GM12891 (cell line): ENCODE measurements at regions not wholly inside any gene's neighbourhood (a gene's known extent, or its start where the extent isn't known, plus 50 kb on each side); places are given as distances from the start of the nearest gene placed in this dataset.

ENCODE experiments used
- DNase-seq: peaks from one replicate; pipeline ENCODE4 v3.0.0; 2011; ENCODE audit warnings: low spot score; ENCODE audit not compliant: insufficient read length
- FAIRE-seq: peaks from 2 replicates; lab custom pipeline; 2011; peaks lifted over from hg19 to GRCh38; lab: Jason Lieb, UNC
- PAX5 ChIP-seq: IDR thresholded peaks from 2 replicates; pipeline ENCODE4 v1.6.1; 2011; ENCODE audit warnings: low read length, moderate library complexity, mild to moderate bottlenecking; ENCODE audit not compliant: insufficient read depth, severe bottlenecking
- POLR2A ChIP-seq: IDR thresholded peaks from 2 replicates; pipeline ENCODE4 v1.6.1; 2011; ENCODE audit warnings: low read depth, low read length, control low read depth
- POLR2AphosphoS5 ChIP-seq: IDR thresholded peaks from 2 replicates; pipeline ENCODE4 v1.6.1; 2011; ENCODE audit warnings: low read depth, low read length, control low read depth
- POU2F2 ChIP-seq: IDR thresholded peaks from 2 replicates; pipeline ENCODE4 v1.6.1; 2011; ENCODE audit warnings: low read depth, mild to moderate bottlenecking, control low read depth, low read length, moderate library complexity
- SPI1 ChIP-seq: IDR thresholded peaks from 2 replicates; pipeline ENCODE4 v1.6.1; 2011; ENCODE audit warnings: low read depth, low read length, control low read depth
- TAF1 ChIP-seq: IDR thresholded peaks from 2 replicates; pipeline ENCODE4 v1.6.1; 2011; ENCODE audit warnings: low read depth, low read length, control low read depth

GRCh38 chr10:37667736-37668135, 189.7 kb downstream of the ZNF248 start:
- DNase-seq (no peak), FAIRE-seq (no peak)
- TF ChIP-seq PAX5 (no peak), TAF1 (no peak), POLR2A (no peak), POU2F2 (no peak), POLR2AphosphoS5 (no peak), SPI1 (no peak)

DNA sequence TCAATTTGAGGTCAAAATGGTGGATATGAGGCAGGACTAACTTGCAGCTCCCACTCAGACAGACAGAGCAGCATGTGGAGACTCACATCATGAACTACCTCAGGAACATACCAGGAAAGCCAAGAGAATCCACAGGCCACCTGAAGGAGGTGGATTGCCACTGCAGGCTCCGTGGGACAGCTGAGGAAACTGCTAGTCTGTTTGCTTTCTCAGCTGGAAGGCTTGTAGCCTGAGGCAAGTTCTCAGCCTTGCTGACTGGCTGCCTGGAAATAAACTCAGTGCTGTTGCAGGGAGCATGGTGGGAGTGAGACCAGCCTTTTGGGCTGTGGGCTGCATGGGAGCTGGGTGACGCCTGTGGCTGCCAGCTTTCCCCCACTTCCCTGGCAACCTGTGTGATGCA, 202.9 kb downstream of the ZNF248 start:
- no peak for DNase-seq
- no peak for FAIRE-seq
- TF ChIP-seq TAF1 (no peak), POLR2A (no peak), SPI1 (no peak), POU2F2 (no peak), PAX5 (no peak), POLR2AphosphoS5 (no peak)

- TF ChIP-seq POLR2AphosphoS5 (no peak), SPI1 (no peak), TAF1 (no peak), POLR2A (no peak), PAX5 (no peak), POU2F2 (no peak)
- no peak for FAIRE-seq
- no peak for DNase-seq
Measured at GRCh38 chr10:37643187-37643586, 214.2 kb downstream of the ZNF248 start.

GRCh38 chr10:37640301-37640700, 217.1 kb downstream of the ZNF248 start:
- TF ChIP-seq POU2F2: no peak
- no peak for TF ChIP-seq PAX5
- TF ChIP-seq SPI1: no peak
- TF ChIP-seq POLR2AphosphoS5: no peak
- no peak for TF ChIP-seq POLR2A
- TF ChIP-seq TAF1: no peak
- no peak for DNase-seq
- FAIRE-seq: no peak

DNA sequence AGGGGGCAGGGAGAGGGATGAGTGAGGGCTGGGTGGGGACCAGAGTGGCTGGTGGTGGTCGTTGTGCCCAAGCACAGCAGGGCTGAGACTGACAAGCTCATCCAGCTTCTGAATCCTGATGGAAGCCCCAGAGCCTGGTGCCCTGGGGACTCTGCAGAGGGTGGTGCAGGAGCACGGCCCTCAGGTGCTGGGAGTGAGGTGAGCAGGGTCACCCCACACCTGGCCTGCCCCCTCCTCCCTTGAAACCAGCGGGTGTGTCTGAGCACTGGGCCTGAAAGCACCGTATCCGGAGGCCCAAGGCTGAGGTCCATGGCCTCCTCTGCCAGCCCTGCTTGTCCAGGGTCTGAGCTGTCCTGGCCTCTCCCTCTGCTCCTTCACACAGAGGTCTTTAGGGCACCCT, 218.2 kb downstream of the ZNF248 start:
- TF ChIP-seq SPI1 (no peak), POLR2A (no peak), PAX5 (no peak), POU2F2 (no peak), TAF1 (no peak), POLR2AphosphoS5 (no peak)
- no peak for FAIRE-seq
- no peak for DNase-seq

DNA sequence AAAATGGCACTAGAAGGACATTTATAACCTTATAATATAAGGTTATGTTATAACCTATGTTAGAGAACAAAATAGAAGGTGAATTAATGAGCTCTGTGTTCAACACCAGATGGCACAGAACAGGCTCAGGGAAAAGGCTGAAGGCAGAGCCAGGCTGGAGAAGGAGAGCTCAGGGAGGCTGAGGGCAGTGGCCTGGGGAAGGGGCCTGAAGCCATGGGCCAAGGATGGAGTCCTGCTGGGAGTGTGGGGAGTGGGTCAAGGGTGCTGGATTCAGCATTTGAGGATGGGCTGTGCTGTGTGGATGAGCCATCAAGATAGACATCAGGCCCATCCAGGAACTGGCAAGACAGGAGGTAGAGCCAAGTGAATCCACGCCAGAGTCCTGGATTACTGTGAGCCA, 218.8 kb downstream of the ZNF248 start:
- no peak for DNase-seq
- TF ChIP-seq SPI1 (no peak), PAX5 (no peak), TAF1 (no peak), POU2F2 (no peak), POLR2A (no peak), POLR2AphosphoS5 (no peak)
- no peak for FAIRE-seq

DNA sequence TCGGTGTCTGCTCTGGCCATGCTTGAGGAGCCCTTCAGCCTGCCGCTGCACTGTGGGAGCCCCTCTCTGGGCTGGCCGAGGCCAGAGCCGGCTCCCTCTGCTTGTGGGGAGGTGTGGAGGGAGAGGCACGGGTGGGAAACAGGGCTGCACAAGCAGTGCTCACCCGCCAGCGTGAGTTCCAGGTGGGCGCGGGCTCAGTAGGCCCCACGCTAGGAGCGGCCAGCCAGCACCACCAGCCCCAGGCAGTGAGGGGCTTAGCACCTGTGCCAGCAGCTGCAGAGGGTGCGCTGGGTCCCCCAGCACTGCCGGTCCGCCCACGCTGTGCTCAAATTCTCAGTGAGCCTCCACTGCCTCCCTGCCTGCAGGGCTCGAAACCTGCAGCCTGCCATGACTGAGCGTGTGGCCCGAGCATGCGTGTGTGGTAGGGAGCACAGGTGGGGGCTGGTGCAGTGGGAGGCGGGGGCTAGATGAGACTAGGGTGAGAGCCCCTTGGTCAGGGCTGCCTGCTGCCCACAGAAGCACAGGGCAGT, 223.0 kb downstream of the ZNF248 start:
- DNase-seq (no peak), FAIRE-seq (no peak)
- no peak for TF ChIP-seq POLR2AphosphoS5
- no peak for TF ChIP-seq POLR2A
- no peak for TF ChIP-seq PAX5
- TF ChIP-seq TAF1: no peak
- TF ChIP-seq SPI1: no peak
- no peak for TF ChIP-seq POU2F2

GRCh38 chr10:37632641-37633040, 224.8 kb downstream of the ZNF248 start:
- no peak for TF ChIP-seq POLR2A
- DNase-seq (no peak), FAIRE-seq (no peak)

DNA sequence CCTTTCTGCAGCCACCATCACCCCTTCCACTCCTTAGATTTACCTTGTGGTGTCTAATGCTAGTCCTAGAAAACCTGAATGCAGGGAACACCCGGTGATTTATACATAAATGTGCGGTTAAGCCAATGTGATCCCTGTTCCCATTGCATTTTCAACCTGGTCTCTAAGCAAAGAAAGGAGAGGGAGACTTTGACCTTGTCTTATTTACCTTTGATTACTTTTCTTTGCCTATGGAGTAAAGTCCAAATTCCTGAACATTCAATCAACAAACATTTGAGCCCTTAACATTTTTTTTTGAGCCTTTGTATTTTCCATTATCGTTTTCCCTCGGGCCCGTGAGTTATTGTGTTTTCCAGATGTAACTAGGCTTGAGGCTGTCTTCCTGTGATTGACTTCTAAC, 233.9 kb downstream of the ZNF248 start:
- no peak for DNase-seq
- TF ChIP-seq TAF1 (no peak), POU2F2 (no peak), POLR2A (no peak), PAX5 (no peak), POLR2AphosphoS5 (no peak), SPI1 (no peak)
- FAIRE-seq: no peak

DNA sequence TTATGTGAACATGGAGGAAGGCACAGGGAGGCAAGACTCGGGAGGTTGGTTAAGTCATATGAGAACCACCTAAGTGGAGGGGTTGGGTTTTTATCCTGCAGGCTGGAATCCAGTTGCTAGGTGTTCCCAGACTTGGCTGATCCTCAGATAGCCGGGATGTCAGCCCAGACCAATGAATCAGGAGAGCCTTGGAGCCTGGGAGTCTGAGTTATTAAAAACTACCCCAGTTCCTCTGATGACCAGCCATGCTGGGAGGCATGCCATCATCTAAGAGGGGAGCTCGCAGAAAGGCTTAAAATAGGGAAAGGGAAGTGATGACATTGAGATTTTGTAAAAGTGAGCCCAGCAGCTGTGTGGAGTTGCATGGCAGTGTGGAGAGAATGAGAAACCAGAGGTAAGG, 238.1 kb downstream of the ZNF248 start:
- TF ChIP-seq PAX5 (no peak), SPI1 (no peak), POU2F2 (no peak), TAF1 (no peak), POLR2AphosphoS5 (no peak), POLR2A (no peak)
- DNase-seq (no peak), FAIRE-seq (no peak)

DNA sequence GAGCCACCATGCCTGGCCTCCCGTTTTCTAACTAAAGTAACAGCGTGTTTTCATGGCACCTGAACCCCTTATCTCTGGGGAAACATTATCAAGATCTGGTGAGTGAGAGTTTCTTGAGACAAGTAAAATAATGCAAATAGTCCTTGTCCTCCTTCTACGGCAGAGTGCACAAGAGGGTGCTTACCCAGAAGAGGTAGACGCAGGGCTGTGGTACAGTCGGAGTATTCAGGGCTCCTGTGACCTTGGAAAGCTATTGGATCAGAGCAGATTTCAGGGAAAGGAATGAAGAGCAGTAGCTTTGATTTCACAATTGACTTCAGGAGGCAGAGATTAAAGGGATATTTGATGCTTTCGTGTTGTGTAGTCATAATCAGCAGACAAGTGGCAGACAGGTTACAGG, 269.1 kb downstream of the ZNF248 start:
- DNase-seq: no peak
- FAIRE-seq: no peak
- TF ChIP-seq PAX5 (no peak), TAF1 (no peak), POLR2AphosphoS5 (no peak), POU2F2 (no peak), POLR2A (no peak), SPI1 (no peak)
